ENCODE measurements at regions not wholly inside any gene's neighbourhood (a gene's known extent, or its start where the extent isn't known, plus 50 kb on each side); places are given as distances from the start of the nearest gene placed in this dataset.

GRCh38 chr13:110067355-110068175, 239.4 kb downstream of the COL4A1 start:
- in situ Hi-C loops (cut with HindIII; ENCODE audit: low pct_unique_long_range_greater_than_20kb, low sequenced_read_pairs) = no loop called here
- TF ChIP-seq REST (IDR thresholded peaks at IDR 0.05; ENCODE audit: insufficient read depth in 1 of 2, low read depth in 2 of 2, low read length in 1 of 2) (no peak), POLR2AphosphoS5 (IDR thresholded peaks at IDR 0.05; ENCODE audit: low read depth, low read length) (no peak), CTCF (IDR thresholded peaks at IDR 0.05) (no peak), TCF7L2 (IDR thresholded peaks at IDR 0.05; ENCODE audit: low read depth, low read length) (no peak), SIN3A (IDR thresholded peaks at IDR 0.05; ENCODE audit: borderline replicate concordance, insufficient read depth, low read depth, low read length) (no peak)
- Histone ChIP-seq H3K4me3 (ENCODE audit: low read depth in 2 of 2, low read length in 2 of 2) (no peak overlapping the region), H3K4me1 (ENCODE audit: control insufficient read depth, insufficient read depth, low read length) (no peaks in the 10 kb centered on the region), H3K9me3 (ENCODE audit: control insufficient read depth, insufficient read depth, low read depth, low read length) (no peaks in the 10 kb centered on the region), H3K27me3 (ENCODE audit: control insufficient read depth, insufficient read depth, low read length) (no peaks in the 10 kb centered on the region), H3K27ac (ENCODE audit: low read length) (no peak overlapping the region), H3K36me3 (ENCODE audit: control insufficient read depth, insufficient read depth, low read length) (no peaks in the 10 kb centered on the region)
- ChIA-PET POLR2A (no interaction called here), CTCF (no interaction called here)
- intact Hi-C loops (cut with micrococcal nuclease; ENCODE audit: unreplicated experiment) = no loop called here
- ATAC-seq (no peak), DNase-seq (ENCODE audit: low read depth, low spot score) (no peak)
- BruUV-seq (replicated peaks) = no TSS peak

GRCh38 chr13:110065780-110066179, 241.2 kb downstream of the COL4A1 start:
- Histone ChIP-seq H3K4me3 (ENCODE audit: low read depth in 2 of 2, low read length in 2 of 2) (no peak overlapping the region), H3K27ac (ENCODE audit: low read length) (no peak overlapping the region), H3K4me1 (ENCODE audit: control insufficient read depth, insufficient read depth, low read length) (no peaks in the 10 kb centered on the region), H3K27me3 (ENCODE audit: control insufficient read depth, insufficient read depth, low read length) (no peaks in the 10 kb centered on the region), H3K36me3 (ENCODE audit: control insufficient read depth, insufficient read depth, low read length) (no peaks in the 10 kb centered on the region), H3K9me3 (ENCODE audit: control insufficient read depth, insufficient read depth, low read depth, low read length) (no peaks in the 10 kb centered on the region)
- intact Hi-C loops (cut with micrococcal nuclease; ENCODE audit: unreplicated experiment) (no loop called here), in situ Hi-C loops (cut with HindIII; ENCODE audit: low pct_unique_long_range_greater_than_20kb, low sequenced_read_pairs) (no loop called here)
- POLR2A ChIA-PET = no interaction called here
- TF ChIP-seq SIN3A (IDR thresholded peaks at IDR 0.05; ENCODE audit: borderline replicate concordance, insufficient read depth, low read depth, low read length) (no peak), REST (IDR thresholded peaks at IDR 0.05; ENCODE audit: insufficient read depth in 1 of 2, low read depth in 2 of 2, low read length in 1 of 2) (no peak), CTCF (IDR thresholded peaks at IDR 0.05) (no peak), TCF7L2 (IDR thresholded peaks at IDR 0.05; ENCODE audit: low read depth, low read length) (no peak), POLR2AphosphoS5 (IDR thresholded peaks at IDR 0.05; ENCODE audit: low read depth, low read length) (no peak)
- CTCF ChIA-PET = no interaction called here
- ATAC-seq (no peak), DNase-seq (ENCODE audit: low read depth, low spot score) (no peak)
- BruUV-seq (replicated peaks) = no TSS peak
